Dendritic cell treated with granulocyte-macrophage colony-stimulating factor and Interleukin-4, amounts not matched to agents 40 ng/mL and 50 ng/mL, for 4 days (primary cell): ENCODE measurements at regions not wholly inside any gene's neighbourhood (a gene's known extent, or its start where the extent isn't known, plus 50 kb on each side); places are given as distances from the start of the nearest gene placed in this dataset.

ENCODE experiments used
- H3K27ac Mint-ChIP-seq: one replicate; pipeline ENCODE4 v1.8.0; 2022; ENCODE audit warnings: mild to moderate bottlenecking, mixed read lengths
- H3K27me3 Mint-ChIP-seq: one replicate; pipeline ENCODE4 v1.8.0; 2022; ENCODE audit warnings: mild to moderate bottlenecking, mixed read lengths
- H3K36me3 Mint-ChIP-seq: one replicate; pipeline ENCODE4 v1.8.0; 2022; ENCODE audit warnings: low read depth, mixed read lengths
- H3K4me1 Mint-ChIP-seq: one replicate; pipeline ENCODE4 v1.8.0; 2022; ENCODE audit warnings: low read depth, mixed read lengths
- H3K4me3 Mint-ChIP-seq: one replicate; pipeline ENCODE4 v1.8.0; 2022; ENCODE audit warnings: mild to moderate bottlenecking, moderate library complexity, mixed read lengths
- H3K9me3 Mint-ChIP-seq: one replicate; pipeline ENCODE4 v1.8.0; 2022; ENCODE audit warnings: mixed read lengths
- intact Hi-C: fragments of 100-400 bp; cut with micrococcal nuclease; formaldehyde crosslinking; loops from one replicate; pipeline ENCODE4 v1.15.0; 2022

DNA sequence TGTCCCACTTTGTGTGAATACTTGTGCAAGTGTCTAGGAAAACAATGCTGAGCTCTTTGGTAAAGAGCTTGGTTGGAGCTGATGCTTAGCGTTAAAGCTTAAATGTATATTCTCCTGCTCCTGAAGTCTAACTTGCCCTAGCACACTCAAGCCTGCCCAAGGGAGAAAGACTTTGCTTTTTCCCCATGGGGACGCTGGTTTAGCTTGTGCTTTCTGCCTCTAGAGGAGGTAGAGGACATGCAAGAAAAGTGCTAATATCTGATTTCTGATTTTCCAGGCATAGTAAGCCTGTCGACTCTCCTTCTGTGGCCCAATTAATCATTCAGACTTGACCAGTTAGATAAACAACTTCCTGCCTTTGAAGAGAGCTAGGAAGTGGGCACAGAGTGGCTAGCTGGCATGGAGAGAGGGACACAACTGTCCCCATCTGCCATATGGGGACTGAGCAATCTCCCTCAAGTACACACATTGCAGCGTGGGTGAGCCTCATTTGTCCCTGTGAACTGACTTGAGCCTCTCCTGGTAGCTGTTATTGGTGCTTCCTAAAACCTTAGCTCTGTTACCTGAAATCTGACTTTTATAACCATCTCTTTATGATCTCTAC lies 348.4 kb downstream of the BRINP1 start:
- H3K9me3 Mint-ChIP-seq = no peaks in the 10 kb centered on the region
- no peaks in the 10 kb centered on the region for H3K27me3 Mint-ChIP-seq
- H3K4me1 Mint-ChIP-seq = no peaks in the 10 kb centered on the region
- intact Hi-C loops = no loop called here
- no peaks in the 10 kb centered on the region for H3K36me3 Mint-ChIP-seq
- no peak overlapping the region for H3K27ac Mint-ChIP-seq
- H3K4me3 Mint-ChIP-seq = no peak overlapping the region

DNA sequence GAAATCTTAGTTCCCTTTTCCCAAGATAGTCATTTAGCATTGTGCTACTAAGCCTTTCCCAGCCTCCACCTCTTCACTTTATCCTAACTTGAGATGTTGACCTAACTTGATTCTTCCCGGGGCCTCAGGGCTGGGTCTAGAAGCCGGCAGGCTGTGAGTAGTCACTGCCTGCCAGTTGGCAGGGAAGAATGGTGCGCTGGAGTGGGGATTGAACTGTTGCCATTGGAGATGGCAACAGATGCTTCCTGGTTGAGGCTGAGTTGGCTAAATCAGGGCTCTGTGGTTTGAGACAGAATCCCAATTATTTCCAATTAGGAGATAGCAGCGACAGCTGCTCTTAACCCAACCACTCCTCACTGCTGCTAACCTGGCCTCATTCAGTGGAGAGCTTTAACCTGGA lies 343.1 kb downstream of the BRINP1 start:
- H3K9me3 Mint-ChIP-seq = no peaks in the 10 kb centered on the region
- H3K36me3 Mint-ChIP-seq = no peaks in the 10 kb centered on the region
- no peak overlapping the region for H3K4me3 Mint-ChIP-seq
- no peak overlapping the region for H3K27ac Mint-ChIP-seq
- no peaks in the 10 kb centered on the region for H3K4me1 Mint-ChIP-seq
- intact Hi-C loops = no loop called here
- no peaks in the 10 kb centered on the region for H3K27me3 Mint-ChIP-seq

DNA sequence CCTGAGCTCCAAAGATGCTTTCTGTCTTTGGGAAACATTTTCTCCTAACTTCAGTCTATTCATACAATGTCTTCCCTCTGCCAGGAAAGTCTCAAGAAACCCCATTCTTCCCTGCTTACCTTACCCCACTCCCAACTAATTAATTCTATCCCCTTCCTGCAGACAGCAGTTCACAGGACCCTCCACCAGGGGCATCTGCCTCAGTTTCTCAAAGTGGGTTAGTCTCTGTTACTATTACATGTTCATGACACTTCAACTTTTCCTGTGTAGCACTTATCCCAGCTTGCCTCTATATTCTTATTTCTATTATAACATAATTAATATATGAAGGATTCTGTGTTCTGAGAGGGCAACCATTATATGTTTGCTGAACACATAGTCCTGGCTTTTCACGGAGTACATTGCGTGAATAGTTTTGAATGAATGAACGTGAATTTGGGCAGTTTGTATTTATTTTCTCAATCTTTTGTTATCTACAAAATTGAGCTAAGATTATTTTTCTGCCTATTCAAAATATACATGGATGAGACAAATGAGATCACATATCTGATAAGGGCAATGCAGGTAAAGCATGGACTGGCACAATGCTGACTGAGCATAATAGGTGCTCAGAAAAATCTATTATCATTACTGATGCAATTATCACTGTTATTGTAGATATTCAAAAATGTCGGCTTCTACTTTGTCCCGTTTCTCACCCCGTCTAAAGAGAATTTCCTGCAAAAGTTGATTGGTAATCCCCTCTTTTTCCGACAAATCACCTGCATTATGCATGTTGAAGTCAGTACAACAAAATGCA lies 341.1 kb downstream of the BRINP1 start:
- no peaks in the 10 kb centered on the region for H3K4me1 Mint-ChIP-seq
- H3K9me3 Mint-ChIP-seq = peaks cover 13% of the 10 kb centered on the region
- H3K27ac Mint-ChIP-seq = no peak overlapping the region
- no peaks in the 10 kb centered on the region for H3K27me3 Mint-ChIP-seq
- intact Hi-C loops = no loop called here
- H3K4me3 Mint-ChIP-seq = no peak overlapping the region
- no peaks in the 10 kb centered on the region for H3K36me3 Mint-ChIP-seq

DNA sequence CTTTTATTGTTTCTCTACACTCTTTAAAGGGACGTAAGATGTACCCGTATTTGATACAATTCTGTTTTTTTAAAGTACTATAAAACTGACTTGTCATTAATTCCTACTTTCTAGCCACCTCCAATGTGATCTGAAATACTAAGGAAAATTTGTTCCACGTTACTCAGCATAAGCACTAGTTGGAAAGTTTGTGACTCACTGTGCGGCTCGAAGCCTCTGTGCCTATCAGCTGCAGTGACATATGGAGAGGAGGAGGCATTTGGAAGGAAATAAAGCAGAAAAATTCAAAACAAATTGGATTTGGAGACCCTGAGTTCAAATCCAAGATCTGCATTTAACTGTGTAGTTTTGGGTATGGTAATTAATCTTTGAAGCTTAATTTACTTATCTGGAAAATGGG lies 339.3 kb downstream of the BRINP1 start:
- no peak overlapping the region for H3K4me3 Mint-ChIP-seq
- H3K4me1 Mint-ChIP-seq = no peaks in the 10 kb centered on the region
- intact Hi-C loops = no loop called here
- H3K27me3 Mint-ChIP-seq = no peaks in the 10 kb centered on the region
- H3K36me3 Mint-ChIP-seq = no peaks in the 10 kb centered on the region
- H3K27ac Mint-ChIP-seq = no peak overlapping the region
- peaks cover 17% of the 10 kb centered on the region for H3K9me3 Mint-ChIP-seq

DNA sequence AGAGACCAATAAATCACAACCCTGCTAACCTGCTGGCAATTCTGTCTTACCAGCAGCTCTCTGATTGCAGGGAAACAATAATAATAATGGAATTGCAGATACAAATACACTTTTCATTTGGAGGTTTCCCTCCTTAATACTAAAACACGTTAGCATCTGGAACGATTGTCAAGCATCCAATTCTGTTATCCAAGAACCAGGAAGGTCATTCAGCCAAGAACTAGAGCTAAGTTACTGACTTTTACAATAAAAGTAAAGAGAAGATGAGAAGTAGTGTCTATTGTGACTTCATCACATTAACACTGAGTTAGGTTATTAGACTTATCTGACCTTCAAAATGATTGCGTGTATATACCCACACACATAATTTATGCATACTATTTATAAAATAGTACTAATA lies 335.6 kb downstream of the BRINP1 start:
- intact Hi-C loops = no loop called here
- Mint-ChIP-seq H3K36me3 (no peaks in the 10 kb centered on the region), H3K27me3 (no peaks in the 10 kb centered on the region), H3K27ac (no peak overlapping the region), H3K4me1 (no peaks in the 10 kb centered on the region), H3K9me3 (peaks cover 17% of the 10 kb centered on the region), H3K4me3 (no peak overlapping the region)

DNA sequence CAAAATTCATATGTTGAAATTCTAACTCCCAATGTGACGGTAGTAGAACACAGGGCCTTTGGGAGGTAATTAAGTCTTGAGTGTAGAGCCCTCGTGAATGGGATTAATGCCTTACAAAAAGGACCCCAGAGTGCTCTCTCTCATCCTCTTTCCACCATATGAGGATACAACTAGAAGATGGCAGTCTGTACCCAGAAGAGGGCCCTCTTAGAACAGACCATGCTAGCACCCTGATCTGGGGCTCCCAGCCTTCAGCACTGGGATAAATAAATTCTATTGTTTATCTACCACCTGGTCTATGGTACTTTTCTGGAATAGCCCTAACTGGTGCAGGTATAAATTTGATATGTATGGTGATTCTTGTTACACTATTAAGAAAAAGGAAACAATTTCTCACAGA lies 332.3 kb downstream of the BRINP1 start:
- intact Hi-C loops = no loop called here
- Mint-ChIP-seq H3K4me3 (no peak overlapping the region), H3K9me3 (peaks cover 17% of the 10 kb centered on the region), H3K4me1 (no peaks in the 10 kb centered on the region), H3K27ac (no peak overlapping the region), H3K27me3 (no peaks in the 10 kb centered on the region), H3K36me3 (no peaks in the 10 kb centered on the region)

DNA sequence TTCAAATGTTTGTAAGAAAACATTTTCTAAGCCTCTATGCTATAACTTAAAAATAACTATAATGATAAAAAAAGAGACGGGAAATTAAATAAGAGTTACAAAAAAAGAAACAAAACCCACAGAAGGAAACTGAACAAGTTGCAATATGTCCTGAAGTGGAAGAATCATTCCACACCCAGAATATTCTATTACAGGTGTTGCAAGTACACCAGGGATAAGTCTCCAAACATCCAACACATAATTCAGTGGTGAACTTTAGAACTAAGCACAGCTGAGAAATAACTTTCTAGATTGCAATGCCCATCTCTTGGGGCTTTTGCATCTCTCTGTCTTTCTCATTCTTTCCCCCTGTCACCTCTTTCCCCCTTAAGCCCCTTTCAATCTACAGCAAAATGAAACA lies 325.2 kb downstream of the BRINP1 start:
- intact Hi-C loops = no loop called here
- H3K27me3 Mint-ChIP-seq = no peaks in the 10 kb centered on the region
- H3K27ac Mint-ChIP-seq = no peak overlapping the region
- H3K36me3 Mint-ChIP-seq = no peaks in the 10 kb centered on the region
- peaks cover 8% of the 10 kb centered on the region for H3K9me3 Mint-ChIP-seq
- H3K4me1 Mint-ChIP-seq = no peaks in the 10 kb centered on the region
- no peak overlapping the region for H3K4me3 Mint-ChIP-seq

DNA sequence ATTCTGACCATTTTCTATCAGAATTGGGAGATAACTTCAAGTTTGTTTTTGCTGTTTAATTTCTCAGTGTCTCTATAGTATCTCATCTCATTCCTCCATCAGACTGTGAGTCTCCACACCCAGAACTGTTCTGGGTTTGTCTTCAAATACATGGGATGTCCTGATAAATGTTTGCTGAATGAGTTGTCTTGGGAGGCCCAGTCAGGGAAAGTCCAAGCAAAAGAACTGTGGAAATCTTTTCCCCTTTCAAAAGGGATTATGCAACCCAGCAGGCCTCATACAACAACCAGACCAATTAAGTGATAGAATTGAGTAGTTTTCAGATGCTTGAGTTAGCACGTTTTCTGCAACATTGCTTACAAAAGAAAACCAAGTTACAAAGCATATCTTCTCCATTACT lies 324.4 kb downstream of the BRINP1 start:
- Mint-ChIP-seq H3K4me1 (no peaks in the 10 kb centered on the region), H3K27me3 (no peaks in the 10 kb centered on the region), H3K36me3 (no peaks in the 10 kb centered on the region), H3K4me3 (no peak overlapping the region), H3K27ac (no peak overlapping the region), H3K9me3 (peaks cover 8% of the 10 kb centered on the region)
- intact Hi-C loops = no loop called here

DNA sequence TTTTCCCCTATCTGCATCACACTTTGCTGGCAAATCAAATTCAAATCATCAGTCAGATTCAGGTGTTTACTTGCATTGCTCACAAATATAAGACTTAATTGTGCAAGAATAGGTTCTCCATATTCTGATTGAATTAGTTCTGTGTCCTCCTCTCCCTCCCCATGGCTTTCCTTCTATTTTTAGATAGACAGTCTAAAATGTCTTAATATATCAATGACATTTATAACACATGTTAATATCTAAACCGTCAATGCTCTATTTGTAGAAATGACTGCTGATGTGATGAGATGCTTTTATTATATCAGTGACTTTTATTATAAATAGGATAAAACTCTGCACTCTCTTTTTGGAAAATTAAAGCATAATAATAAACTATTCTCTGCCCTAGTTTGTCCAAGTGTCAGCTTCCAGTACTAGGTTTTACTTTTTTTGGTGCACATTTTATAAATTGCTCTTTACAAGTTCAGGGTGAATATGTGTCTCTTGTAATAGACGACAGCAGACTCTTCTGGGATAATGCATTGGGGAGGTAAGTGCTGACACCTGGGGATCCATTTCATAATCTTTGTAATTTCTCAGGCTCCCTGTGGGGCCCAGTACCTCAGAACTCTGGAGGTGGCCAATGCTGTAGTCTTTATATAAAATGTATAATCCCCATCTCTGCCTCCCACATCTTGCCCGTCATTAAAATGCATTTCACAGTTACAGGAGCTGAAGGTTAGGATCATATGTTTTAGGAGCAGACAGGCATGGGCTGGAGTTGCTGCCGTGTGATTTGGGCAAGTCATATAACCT lies 321.5 kb downstream of the BRINP1 start:
- no peaks in the 10 kb centered on the region for H3K36me3 Mint-ChIP-seq
- intact Hi-C loops = no loop called here
- H3K27me3 Mint-ChIP-seq = no peaks in the 10 kb centered on the region
- no peaks in the 10 kb centered on the region for H3K9me3 Mint-ChIP-seq
- H3K4me1 Mint-ChIP-seq = no peaks in the 10 kb centered on the region
- H3K27ac Mint-ChIP-seq = no peak overlapping the region
- H3K4me3 Mint-ChIP-seq = no peak overlapping the region

DNA sequence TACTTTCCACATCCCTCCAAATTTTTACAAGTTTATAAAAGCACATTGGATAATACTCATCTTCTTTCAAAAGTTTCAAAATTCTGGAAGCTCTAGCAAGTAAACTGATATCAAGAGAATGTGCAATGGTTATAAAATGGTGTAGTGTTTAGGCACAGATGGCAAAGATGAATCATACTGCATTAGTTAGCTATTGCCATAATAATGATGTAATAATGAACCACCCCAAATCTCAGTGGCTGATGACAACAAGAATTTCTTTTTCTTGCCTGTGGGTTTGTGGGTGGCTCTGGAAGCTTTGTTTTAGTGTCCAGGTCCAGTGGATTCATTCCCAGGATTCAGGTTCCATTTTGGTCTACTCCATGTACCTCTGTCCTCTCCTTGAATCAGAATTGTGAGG lies 319.0 kb downstream of the BRINP1 start:
- Mint-ChIP-seq H3K27ac (no peak overlapping the region), H3K4me1 (no peaks in the 10 kb centered on the region), H3K36me3 (no peaks in the 10 kb centered on the region), H3K27me3 (no peaks in the 10 kb centered on the region), H3K4me3 (no peak overlapping the region), H3K9me3 (no peaks in the 10 kb centered on the region)
- intact Hi-C loops = no loop called here

DNA sequence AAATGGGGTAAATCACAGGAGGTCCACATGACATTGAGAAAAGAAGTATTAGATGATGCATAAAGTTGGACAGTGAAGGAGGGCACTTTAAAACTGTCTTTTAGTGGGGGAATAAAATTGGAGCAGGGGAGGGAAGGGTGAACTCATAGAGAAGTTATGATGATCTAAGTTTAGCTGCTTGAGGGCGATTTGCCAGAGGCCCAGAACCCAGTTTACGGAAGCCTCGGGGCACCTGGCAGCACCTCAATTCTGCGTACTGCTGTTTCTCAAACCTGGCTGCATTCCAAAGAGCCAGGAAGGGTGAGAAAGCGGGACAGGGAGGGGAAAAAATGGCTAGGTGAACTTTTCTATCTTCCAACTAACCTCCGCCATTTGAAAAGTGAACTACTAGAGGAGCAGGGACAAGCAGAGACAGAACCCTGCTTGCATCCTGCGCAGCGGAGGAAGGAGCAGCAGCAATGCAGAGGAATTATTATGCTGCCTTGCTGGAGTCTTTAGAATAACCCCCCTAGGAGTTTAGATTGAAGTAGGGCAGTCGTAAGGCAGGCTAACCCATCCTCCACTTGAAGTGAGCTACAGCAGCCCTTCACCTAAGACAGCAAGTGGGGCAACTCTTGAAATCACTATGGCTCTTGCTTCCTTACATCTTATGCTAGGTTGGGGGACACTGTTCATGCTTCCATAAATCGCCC lies 316.8 kb downstream of the BRINP1 start:
- intact Hi-C loops = no loop called here
- H3K27ac Mint-ChIP-seq = no peak overlapping the region
- no peaks in the 10 kb centered on the region for H3K27me3 Mint-ChIP-seq
- H3K4me3 Mint-ChIP-seq = no peak overlapping the region
- no peaks in the 10 kb centered on the region for H3K36me3 Mint-ChIP-seq
- no peaks in the 10 kb centered on the region for H3K9me3 Mint-ChIP-seq
- H3K4me1 Mint-ChIP-seq = no peaks in the 10 kb centered on the region

DNA sequence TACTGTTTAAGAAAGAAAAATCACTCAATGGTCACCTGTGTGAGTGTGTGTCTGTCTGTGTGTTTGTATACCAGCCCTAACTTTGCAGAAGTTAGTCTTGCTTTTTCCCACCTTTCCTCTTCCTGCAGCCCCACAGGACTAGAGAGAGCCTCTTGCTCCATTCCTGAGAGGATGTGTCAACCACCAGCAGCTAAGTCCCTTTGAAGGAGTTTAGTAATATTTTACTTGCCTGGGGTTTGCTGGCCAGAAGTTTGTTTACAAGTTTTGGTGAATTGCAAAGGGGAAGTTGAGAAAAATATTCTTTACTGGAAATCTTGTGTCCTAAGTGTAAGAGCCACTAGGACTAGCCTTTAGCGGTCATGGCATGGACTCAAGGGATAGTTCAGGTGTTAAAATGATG lies 316.2 kb downstream of the BRINP1 start:
- intact Hi-C loops = no loop called here
- Mint-ChIP-seq H3K36me3 (no peaks in the 10 kb centered on the region), H3K9me3 (no peaks in the 10 kb centered on the region), H3K4me1 (no peaks in the 10 kb centered on the region), H3K27me3 (no peaks in the 10 kb centered on the region), H3K4me3 (no peak overlapping the region), H3K27ac (no peak overlapping the region)

DNA sequence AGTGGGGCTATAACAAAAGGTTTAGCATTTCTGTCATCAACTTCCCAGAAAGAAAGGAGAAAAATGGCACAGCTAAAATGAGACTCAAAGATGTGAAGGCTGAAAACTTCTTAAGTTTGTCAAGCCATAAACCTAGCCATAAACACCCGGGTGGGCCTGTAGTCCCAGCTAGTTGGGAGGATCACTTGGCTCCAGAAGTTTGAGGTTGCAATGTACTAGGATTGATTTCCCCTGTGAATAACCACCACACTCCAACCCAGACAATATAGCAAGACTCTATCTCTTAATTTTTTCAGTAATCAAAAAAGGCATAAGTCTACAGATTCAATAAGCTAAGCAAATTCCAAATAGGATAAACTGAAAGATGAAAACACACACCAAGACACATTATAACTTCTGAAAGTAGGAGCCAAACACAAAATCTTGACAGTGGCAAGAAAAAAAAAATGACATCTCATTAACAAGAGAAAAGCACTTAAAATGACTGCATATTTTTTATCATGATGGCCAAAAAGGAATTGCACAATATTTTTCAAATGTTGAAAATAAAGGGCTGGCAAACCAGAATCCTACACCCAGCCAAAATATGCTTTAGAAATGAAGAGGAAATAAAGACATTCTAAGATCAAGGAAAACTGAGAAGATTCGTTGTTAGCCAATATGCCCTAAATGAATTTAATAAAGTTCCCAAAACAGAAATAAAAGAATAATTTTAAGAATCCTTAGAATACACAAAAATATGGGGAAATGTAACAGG lies 308.4 kb downstream of the BRINP1 start:
- intact Hi-C loops = no loop called here
- Mint-ChIP-seq H3K36me3 (no peaks in the 10 kb centered on the region), H3K4me3 (no peak overlapping the region), H3K27ac (no peak overlapping the region), H3K9me3 (no peaks in the 10 kb centered on the region), H3K4me1 (no peaks in the 10 kb centered on the region), H3K27me3 (no peaks in the 10 kb centered on the region)
